HG02970 (cell line): ENCODE measurements at regions not wholly inside any gene's neighbourhood (a gene's known extent, or its start where the extent isn't known, plus 50 kb on each side); places are given as distances from the start of the nearest gene placed in this dataset.

ENCODE experiments used
- ATAC-seq: cut with Tn5 transposase; IDR thresholded peaks from one replicate; pipeline ENCODE4 v1.9.1; 2021; ENCODE audit warnings: mild to moderate bottlenecking, moderate library complexity, moderate number of reproducible peaks; ENCODE audit not compliant: unreplicated experiment, low FRiP score

DNA sequence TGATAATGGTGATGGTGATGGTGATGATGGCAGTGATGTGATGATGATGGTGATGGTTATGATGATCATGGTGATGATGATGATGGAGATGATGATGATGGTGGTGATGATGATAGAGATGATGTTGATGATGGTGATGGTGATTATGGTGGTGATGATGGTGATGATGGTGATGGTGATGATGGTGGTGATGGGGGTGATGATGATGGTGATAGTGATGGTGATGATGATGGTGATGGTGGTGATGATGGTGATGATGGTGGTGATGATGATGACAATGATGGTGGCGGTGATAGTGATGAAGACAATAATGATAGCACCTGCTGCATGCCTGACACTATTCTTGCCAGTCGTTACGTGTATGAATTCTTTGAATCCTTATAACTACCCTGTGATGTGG is 317.9 kb upstream of the AJAP1 start:
- no peak for ATAC-seq

DNA sequence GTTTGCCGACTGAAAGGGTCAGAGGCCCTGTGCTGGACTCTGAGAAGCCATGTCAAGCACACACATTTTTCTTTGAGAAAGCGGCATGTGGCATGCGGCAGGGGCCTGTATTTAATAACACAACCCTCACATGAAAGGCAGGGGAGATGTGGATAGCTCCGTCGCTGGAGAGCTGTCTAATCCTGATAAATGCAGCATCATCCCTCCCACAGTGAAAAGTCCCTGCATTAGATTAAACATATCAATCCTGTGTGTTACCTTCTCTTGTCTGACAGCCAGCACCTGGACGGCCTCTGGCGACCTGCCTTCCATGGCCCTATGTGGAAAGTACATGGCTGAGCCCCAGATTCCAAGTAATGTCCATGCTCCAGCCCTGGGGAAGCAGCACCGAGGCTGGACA is 313.0 kb upstream of the AJAP1 start:
- ATAC-seq, result no peak

DNA sequence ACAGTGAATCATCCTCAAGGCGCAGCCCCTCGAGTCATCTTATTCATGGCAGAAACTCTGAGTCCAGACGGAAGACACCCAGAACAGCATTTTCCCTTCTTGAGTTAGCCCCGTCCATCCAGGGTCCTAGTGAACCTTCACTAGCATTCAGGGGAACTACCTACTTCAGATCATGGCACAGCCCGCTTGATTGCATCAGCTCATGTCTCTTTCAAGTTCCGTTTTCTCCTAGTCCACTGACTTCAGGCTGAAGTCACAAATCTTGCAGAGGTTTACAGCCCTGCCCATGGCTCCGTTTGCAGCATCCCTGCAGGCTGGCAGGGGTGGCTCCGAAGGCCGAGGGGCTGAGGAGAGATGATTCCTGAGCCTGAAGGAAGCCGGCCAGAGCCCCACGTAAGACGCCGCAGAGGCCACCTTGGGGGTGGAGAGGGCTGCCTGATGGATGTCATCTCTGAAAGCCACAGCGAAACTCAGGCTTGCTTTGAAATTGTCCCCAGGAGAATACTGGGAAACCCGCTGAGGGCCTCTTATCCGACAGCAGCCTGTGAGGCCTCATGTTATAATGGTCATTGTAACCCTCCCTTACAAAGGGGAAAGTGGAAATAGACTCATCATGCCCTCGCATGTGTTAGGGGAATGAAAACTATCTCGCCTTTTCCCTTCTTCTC is 310.2 kb upstream of the AJAP1 start:
- no peak for ATAC-seq

DNA sequence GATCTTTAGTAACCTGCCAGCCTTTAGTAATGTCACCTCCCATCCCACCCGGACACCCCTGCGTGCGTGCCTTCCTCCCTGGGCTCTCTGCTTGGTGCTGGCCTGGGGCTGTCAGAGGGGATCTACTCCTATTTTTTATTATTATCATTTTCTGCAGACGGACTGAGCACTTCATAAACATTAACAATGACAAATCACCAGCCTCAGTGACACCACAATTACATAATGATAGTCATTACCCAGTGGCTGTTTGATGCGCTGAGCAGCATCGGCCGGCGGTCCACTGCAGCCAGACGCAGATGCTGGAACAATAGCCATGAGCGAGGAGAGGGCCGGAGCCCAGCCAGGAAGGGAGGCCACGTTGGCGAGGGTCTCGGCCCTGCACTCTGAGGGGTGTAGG is 309.3 kb upstream of the AJAP1 start:
- no peak for ATAC-seq

DNA sequence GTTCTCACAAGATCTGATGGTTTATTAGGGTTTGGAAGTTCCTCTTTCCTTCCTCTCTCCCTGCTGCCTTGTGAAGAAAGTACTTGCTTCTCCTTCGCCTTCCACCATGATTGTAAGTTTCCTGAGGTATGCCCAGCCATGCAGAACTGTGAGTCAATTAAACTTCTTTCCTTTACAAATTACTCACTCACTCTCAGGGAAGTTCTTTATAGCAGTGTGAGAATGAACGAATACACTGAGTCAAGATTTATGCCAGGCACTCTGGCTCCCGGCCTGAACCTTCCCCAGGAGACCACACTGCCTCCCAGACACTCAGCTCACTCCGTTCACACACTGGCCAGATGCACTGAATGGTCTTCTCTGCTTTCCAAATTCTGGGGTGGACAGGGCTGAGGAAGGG is 308.3 kb upstream of the AJAP1 start:
- ATAC-seq, result no peak

DNA sequence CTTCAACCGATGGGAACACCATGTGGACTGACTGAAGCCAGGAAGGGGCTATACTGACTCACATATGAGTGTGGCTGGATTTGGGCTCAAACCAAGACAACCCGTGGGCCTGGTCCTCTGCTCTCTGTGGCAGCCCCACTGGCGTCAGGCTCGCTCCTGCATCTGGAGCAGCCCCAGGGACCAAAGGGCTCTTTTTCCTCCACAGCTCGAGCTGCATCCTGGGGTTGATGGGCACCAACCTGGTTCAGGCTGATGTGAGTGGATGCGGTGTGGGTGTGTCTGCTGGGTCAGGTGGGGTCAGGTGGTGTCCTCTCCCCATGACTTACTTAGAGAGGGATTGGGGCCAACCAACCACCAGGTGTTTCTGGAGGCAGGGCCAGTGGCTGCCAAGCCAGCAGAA is 303.0 kb upstream of the AJAP1 start:
- ATAC-seq, result no peak

DNA sequence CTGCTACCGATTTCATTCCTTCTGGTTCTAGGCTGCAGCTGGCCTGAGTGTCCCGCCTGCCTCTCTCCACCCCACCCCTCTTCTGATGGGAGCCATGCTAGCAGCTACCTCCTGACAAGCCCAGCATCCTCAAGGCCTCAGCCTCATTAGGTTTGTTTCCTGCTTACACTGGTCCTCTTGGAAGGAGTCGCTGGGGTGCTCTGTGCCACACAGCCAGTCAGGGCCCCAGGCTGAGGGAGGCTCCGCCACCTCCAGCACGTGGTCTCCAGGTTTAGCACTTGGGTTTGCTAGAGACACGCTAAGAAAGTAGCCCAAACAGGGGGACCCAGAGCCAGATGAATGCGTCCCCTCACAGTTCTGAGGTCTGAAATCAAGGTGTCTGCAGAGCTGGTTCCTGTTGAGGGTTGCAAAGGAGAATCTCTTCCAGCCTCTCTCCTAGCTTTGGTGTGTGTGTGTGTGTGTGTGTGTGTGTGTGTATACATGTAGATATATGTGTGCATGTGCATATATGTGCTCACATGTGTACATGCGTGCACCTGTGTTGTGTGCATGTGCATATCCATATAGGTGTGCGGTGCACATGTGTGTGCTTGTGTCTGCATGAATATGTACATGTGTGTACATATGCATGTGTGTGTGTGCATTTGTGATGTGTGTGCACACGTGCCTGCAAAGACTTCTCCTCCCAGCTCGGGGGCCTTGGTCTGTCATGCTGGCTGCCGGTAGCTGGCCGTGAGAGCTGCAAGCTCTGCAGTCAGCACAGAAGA is 301.1 kb upstream of the AJAP1 start:
- ATAC-seq, result no peak

DNA sequence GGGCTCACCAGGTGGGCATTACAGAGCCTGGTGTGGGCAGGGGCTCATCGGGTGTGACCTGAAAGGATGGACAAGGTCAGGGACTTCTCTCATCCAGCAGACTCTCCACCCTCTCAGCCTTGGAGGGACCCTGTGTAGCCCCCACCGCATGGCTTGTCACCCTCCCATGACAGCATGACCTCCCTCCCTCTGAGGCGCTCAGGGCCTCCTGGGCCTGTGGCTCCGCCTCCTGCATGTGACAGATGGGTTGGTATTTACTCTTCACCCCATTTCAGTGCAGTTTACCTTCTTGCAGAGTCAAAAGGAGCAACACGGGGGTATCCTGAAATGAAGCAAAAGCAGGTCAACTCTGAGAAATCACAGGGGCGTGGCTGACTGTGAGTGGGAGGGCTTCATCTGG is 298.6 kb upstream of the AJAP1 start:
- no peak for ATAC-seq

DNA sequence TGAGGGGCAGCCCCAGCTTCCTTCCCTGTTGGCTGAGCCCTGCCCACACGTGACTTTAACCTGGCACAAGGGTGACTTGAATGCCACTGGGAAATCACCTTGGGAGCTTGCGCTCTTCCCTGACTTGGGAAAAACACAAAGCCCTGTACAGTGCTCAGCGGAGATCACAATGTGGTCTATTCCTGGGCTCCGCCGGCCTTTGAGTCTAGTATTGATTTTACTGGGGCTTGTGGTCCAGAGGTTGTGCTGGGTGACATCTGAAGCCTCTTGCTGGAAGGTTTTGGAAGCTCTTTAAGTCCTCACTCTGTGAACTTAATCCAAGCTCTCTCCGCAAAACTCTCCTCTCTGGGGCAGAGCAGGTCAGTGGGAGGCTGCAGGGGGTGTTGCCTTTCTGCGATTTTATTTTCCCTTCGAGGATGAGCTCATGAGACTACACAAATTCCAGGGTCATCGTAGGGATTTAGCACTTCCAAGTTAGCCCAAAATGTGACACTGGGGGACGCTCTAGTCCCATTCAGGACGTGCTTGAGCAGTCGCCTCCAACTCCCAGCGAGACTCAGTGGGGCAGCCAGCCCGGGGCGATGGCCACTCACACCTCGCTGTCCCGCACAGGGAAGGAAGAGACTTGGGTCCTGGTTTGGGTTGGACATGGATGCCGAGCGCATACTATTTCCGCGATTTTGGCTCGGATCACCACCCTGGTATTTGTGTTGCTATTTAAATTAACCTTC is 291.9 kb upstream of the AJAP1 start:
- no peak for ATAC-seq

DNA sequence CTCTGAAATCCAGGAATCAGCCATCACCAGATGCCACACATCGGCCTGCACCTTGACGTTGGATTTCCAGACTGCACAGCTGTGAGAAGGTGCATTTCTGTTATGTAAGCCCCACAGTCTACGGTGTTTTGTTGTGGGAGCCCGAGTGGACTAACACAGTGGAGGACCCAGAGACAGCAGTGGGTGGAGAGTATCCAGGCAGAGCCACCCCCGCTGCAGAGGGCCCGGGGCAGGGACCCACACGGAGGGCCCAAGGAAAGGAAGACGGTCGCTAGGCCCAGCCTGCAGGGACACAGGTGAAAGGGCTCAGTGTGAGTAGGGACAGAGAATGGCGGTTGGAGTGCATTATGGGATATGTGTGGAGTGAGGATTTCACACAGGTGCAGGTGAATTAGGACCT is 288.3 kb upstream of the AJAP1 start:
- no peak for ATAC-seq

DNA sequence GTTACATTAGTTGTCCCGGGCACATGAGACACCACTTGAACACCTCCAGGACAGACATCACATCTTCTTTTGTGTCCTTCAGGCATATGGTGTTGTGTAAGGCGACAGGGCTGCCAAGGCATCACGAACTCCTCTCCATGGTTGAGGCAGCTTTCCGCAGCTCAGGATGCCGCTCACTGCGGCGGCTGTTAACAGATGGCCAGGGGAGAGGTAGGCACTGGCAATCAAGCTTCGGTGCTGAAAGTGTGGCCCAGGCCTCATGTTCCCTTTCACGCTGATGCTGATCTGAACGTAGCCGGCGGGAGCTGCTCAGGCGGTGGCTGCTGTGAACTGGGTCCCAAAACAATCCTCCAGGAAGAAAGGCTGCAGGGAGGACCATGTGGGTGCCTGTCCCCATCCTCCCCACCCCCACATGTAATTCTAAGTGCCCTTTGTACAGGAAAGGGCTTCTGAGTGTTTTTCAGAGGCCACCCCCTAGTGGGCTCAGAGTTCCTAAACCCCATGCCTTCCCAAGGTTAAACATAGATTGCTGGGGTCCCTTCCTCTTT is 287.1 kb upstream of the AJAP1 start:
- ATAC-seq, result no peak

DNA sequence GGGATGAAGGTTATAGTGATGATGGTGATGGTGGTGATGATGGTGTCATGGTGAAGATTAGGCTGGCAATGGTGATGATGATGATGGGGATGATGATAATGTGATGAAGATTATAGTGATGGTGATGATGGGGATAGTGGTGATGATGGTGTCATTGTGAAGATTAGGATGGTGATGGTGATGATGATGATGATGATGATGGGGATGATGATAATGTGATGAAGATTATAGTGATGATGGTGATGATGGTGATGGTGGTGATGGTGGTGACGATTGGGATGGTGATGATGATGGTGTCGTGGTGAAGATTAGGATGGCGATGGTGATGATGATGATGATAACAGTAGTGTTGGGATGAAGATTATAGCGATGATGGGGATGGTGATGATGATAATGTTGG is 285.1 kb upstream of the AJAP1 start:
- ATAC-seq, result no peak

DNA sequence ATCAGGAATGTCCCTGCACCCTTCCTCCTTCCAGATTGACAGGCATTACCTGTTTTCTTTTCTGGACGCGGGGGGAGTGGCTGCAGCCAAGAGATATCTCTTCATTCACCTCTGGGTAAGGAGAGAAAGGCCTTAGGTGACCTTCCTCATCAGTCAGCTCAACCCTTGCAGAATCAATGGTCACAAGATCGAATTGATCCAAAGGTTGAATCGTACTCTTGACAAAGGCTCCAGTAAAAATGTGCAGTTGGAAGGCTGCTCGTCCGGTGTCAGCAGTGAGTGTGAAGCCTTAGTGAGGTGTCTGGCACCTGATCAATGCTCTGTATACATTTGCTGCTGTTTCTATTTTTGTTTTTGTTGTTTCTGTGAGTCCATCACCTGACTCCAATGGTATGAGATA is 282.6 kb upstream of the AJAP1 start:
- no peak for ATAC-seq

DNA sequence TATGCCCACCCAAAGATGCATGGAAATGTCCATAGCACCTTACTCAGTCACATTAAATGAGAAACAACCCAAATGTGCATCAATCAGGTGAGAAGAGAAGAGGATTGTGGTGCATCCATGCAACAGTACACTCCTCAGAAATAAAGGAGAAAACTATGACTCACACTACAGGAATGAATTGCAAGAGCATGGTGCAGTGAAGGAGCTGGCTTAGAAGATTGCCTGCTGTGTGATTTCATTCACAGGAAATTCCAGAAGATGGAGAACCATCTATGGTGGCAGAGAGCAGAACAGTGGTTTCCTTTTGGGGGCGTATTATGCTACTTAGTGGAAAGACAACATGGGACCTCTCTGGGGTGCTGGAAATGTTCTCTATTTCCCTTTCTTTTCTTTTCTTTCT is 278.6 kb upstream of the AJAP1 start:
- no peak for ATAC-seq

DNA sequence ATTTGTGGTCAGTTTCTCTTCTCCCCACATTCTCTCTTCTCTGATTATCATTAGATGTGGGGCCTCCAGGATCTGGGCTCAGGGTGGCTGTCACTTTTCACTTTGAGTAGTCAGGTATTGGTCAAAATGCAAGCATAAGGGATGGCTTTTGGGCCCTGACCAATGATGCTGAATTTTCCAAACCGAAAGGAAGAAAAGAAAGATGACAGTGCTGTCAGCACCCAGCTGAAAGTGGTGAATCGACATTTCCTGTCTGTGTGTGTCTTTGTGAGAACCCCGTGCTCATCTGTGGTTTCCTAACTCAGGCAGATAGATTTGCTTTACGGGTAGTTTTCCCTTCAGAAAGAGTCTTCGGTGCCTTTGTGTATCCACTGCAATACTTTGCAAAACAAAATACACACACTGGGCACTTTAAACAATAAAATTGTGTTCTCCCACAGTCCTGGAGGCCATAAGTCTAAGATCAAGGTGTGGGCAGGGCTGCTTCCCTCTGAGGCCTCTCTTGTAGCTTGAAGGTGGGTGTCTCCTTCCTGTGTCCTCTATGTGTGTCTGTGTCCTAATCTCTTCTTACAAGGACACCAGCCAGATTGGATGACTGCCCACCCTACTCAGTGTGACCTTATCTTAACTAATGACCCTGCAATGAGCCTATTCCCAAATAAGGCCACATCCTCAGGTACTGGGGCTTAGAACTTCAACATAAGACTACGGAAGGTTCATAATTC is 274.8 kb upstream of the AJAP1 start:
- ATAC-seq, result no peak

DNA sequence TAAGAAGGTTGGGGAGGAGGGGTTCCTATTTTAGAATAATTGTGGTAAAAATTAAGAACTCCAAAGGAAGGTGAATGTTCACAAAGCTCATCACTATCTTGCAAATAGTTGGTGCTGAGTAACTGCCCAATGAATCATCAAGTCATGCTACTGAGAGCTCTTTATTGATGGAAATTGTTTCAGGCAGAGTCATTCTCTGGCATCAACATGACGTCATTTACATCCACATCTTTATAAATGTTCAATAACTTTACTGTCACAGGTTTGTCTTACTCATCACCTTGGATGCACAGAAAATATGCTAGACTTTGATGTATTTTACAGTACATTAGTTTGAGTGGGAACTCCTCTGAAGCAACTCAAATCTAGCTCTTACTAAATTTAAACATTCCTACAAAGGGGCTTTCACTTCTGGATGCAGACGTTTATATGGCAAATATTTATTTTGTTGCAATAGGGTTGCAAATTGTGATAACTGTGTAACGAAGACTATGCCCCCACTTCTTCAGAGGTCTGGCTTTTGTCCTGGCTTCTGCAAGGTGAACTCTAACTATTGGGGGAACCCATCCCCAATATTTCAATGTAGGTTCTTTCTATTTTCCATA is 273.7 kb upstream of the AJAP1 start:
- no peak for ATAC-seq

DNA sequence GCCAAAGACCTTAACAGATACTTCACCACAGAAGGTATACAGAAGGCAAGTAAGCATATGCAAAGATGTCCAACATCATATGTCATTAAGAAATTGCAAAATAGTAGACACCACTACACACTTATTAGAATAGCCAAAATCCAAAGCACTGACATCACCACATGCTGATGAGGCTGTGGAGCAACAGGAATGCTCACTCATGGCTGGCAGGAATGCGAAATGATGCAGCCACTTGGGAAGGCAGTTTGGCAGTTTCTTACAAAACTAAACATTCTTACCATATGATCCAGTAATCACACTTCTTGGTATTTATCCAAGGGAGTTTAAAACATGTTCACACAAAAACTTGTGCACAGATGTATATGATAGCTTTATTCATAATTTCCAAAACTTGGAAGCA is 261.2 kb upstream of the AJAP1 start:
- no peak for ATAC-seq

DNA sequence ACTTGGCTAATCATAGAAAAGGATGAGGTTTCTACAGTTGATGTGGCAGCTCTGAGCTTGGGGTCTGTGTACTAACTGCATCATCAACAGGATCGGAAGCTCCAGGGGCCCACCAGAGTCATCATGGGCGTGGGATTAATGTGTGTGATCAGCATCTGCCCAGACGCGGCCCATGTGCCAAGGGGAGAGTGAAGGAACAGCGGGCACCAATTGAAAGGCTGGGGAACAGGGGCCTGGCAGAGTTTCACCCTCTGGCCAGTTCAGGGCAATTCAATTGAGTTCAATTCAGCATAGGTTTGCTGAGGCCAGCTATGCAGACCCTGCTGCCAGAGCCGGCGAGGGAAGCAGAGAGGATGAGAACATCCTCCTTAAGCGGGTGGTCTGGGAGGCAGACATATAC is 260.0 kb upstream of the AJAP1 start:
- no peak for ATAC-seq

DNA sequence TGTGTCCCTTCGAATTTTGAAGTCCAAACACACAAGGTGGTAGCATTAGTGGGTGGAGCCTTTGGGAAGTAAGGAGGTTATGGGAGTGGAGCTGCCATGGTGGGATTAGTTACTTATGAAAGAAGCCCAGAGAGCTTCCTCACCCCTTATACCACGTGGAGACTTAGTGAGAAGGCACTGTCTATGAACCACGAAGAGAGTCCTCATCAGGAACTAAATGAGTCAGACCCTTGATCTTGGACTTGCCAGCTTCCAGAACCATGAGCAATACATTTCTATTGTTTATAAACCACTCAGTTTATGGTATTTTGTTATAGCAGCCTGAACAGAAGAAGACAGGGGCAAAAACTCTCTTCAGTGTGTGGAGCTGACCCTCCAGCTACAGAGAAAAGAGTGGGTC is 259.3 kb upstream of the AJAP1 start:
- ATAC-seq, result no peak

DNA sequence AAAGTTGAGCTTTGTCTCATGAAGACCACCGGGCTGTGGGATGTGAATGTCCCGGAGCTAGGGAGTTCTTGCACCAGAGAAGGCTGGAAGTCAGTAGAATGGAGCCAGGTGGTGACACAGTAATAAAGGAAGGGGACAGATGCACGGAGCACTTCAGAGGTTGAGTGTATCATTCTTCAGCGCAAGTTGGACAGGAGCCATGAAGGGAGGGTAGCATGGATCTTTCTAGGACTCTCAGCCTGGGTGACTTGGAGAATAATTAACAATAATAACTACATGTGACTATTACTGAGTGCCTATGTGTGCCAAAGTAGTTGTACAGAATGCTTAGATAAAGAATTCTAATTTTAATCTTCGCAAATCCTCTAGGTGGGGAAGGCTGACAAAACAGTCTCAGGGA is 258.7 kb upstream of the AJAP1 start:
- ATAC-seq, result no peak
